Upper lobe of left lung (tissue), 4 donors: ENCODE measurements at regions not wholly inside any gene's neighbourhood (a gene's known extent, or its start where the extent isn't known, plus 50 kb on each side); places are given as distances from the start of the nearest gene placed in this dataset.

Experiments
- CTCF ChIP-seq, 6 experiments: fragments of 450-650 bp in 4 of 6; fragments of 200-600 bp in 2 of 6; sonication (generic) in 2 of 6; IDR thresholded peaks; one replicate each; pipeline ENCODE4 v1.5.1; 2016 to 2019; ENCODE audit warnings: antibody characterized with exemption in 6 of 6
- EP300 ChIP-seq, 4 donors: sonication (generic); formaldehyde crosslinking; IDR thresholded peaks; one replicate each; pipeline ENCODE4 v1.5.1; 2017; ENCODE audit warnings: antibody characterized with exemption in 4 of 4, control low read depth in 2 of 4
- POLR2A ChIP-seq, 4 donors: fragments of 450-650 bp; IDR thresholded peaks; one replicate each; pipeline ENCODE4 v1.5.1; 2016 to 2017; ENCODE audit warnings: antibody characterized with exemption in 4 of 4, mild to moderate bottlenecking in 2 of 4
- POLR2AphosphoS5 ChIP-seq, 2 donors: sonication (generic); formaldehyde crosslinking; IDR thresholded peaks; one replicate each; pipeline ENCODE4 v1.5.1; 2017; ENCODE audit warnings: antibody characterized with exemption in 2 of 2

- TF ChIP-seq CTCF (IDR thresholded peaks at IDR 0.05) = no peak
- TF ChIP-seq POLR2AphosphoS5 (IDR thresholded peaks at IDR 0.05) = no peak
- TF ChIP-seq POLR2A (IDR thresholded peaks at IDR 0.05) = no peak
- TF ChIP-seq EP300 (IDR thresholded peaks at IDR 0.05) = no peak
Measured at GRCh38 chr3:30140356-30141075, 465.9 kb upstream of the TGFBR2 start.
